A673 (cell line): ENCODE measurements at regions not wholly inside any gene's neighbourhood (a gene's known extent, or its start where the extent isn't known, plus 50 kb on each side); places are given as distances from the start of the nearest gene placed in this dataset.

Experiments
- CTCF ChIP-seq: fragments of 300-800, 200-600 bp; sonication (generic); conservative IDR thresholded peaks from 2 replicates; pipeline ENCODE4 v1.5.1; 2017; ENCODE audit warnings: low read depth, mild to moderate bottlenecking, antibody characterized with exemption, low read length, moderate library complexity, mixed read lengths
- EZH2 ChIP-seq: fragments of 200-600 bp; sonication (generic); IDR thresholded peaks from 2 replicates; pipeline ENCODE4 v1.6.1; 2017; ENCODE audit warnings: borderline replicate concordance, low read depth, mild to moderate bottlenecking, mixed read lengths, antibody characterized with exemption, low read length; ENCODE audit not compliant: poor library complexity, severe bottlenecking

DNA sequence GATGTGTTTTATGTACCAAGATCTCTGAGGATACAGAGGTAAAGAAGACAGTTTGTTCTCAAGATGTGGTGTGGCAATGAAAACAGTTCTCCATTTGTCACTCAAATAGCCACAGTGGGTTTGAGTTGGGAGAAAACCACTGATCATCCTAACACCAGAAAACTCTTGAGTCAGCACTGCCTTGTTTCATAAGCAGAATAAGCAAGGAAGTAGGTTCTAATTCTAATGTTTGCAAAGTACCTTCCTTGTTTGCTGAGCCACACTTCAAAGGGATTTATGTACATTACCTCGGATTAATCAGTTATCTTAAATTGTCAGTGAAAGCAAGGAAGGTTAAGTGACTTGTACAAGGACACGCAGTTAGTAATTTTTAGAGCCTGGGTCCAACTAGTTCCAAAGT lies 107.8 kb upstream of the BOC start:
- TF ChIP-seq CTCF (no peak), EZH2 (no peak)
